PFSK-1 (cell line): ENCODE measurements at regions not wholly inside any gene's neighbourhood (a gene's known extent, or its start where the extent isn't known, plus 50 kb on each side); places are given as distances from the start of the nearest gene placed in this dataset.

Source experiments
- POLR2AphosphoS5 ChIP-seq: IDR thresholded peaks from 2 replicates; pipeline ENCODE4 v1.6.1; 2012; ENCODE audit warnings: low read depth, mild to moderate bottlenecking, control low read depth, low read length, moderate library complexity
- TAF1 ChIP-seq: IDR thresholded peaks from 2 replicates; pipeline ENCODE4 v1.6.1; 2012; ENCODE audit warnings: low read length, control low read depth, borderline replicate concordance; ENCODE audit not compliant: insufficient read depth
- TF ChIP-seq, protein P1 (sequence below), 2 experiments: IDR thresholded peaks; 2 replicates each; pipeline versions ENCODE4 v1.6.1 to v1.8.0; 2011 to 2012; ENCODE audit warnings: low read depth in 2 of 2, low read length in 2 of 2, control low read depth in 1 of 2, inconsistent platforms in 1 of 2, mild to moderate bottlenecking in 1 of 2, moderate library complexity in 1 of 2; ENCODE audit not compliant: insufficient read depth in 1 of 2

DNA sequence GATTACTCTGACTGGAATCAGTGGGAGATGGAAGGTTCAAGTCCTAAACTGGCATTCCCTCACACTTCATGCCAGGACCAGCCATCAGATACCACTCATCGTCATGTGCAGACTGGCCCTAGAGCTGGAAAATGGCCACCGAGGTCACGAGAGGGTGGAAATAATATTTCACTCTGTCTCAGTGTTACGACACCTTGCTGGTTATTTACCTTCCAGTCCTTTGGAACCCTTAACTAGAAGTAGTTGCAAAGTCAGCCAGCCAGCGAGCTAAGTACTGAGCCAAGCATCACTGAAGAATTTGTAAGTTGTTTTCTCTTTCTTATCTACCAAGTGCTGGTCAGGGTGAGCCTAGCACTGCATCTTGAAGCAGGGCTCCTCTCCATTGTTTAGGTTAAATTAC is 309.9 kb upstream of the RASGRP1 start:
- TF ChIP-seq POLR2AphosphoS5: no peak
- TF ChIP-seq TAF1: no peak
- TF ChIP-seq, protein P1, sequence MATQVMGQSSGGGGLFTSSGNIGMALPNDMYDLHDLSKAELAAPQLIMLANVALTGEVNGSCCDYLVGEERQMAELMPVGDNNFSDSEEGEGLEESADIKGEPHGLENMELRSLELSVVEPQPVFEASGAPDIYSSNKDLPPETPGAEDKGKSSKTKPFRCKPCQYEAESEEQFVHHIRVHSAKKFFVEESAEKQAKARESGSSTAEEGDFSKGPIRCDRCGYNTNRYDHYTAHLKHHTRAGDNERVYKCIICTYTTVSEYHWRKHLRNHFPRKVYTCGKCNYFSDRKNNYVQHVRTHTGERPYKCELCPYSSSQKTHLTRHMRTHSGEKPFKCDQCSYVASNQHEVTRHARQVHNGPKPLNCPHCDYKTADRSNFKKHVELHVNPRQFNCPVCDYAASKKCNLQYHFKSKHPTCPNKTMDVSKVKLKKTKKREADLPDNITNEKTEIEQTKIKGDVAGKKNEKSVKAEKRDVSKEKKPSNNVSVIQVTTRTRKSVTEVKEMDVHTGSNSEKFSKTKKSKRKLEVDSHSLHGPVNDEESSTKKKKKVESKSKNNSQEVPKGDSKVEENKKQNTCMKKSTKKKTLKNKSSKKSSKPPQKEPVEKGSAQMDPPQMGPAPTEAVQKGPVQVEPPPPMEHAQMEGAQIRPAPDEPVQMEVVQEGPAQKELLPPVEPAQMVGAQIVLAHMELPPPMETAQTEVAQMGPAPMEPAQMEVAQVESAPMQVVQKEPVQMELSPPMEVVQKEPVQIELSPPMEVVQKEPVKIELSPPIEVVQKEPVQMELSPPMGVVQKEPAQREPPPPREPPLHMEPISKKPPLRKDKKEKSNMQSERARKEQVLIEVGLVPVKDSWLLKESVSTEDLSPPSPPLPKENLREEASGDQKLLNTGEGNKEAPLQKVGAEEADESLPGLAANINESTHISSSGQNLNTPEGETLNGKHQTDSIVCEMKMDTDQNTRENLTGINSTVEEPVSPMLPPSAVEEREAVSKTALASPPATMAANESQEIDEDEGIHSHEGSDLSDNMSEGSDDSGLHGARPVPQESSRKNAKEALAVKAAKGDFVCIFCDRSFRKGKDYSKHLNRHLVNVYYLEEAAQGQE (IDR thresholded peaks at IDR 0.05; ENCODE audit: insufficient read depth in 1 of 2, low read depth in 2 of 2, low read length in 2 of 2): no peak
